SK-N-SH (cell line): ENCODE measurements at regions not wholly inside any gene's neighbourhood (a gene's known extent, or its start where the extent isn't known, plus 50 kb on each side); places are given as distances from the start of the nearest gene placed in this dataset.

Source experiments
- CHD2 ChIP-seq: fragments of 150-350 bp; IDR thresholded peaks from 2 replicates; pipeline ENCODE4 v1.6.1; 2018; ENCODE audit warnings: low read length; ENCODE audit not compliant: partially characterized antibody
- EP300 ChIP-seq, 2 experiments: IDR thresholded peaks; 2 replicates each; pipeline versions ENCODE4 v1.4.0 to v1.6.1; 2012; ENCODE audit warnings: borderline replicate concordance in 1 of 2, low read depth in 1 of 2, low read length in 1 of 2
- EZH2phosphoT487 ChIP-seq: fragments of 200-600 bp; sonication (generic); IDR thresholded peaks from 2 replicates; pipeline ENCODE4 v1.6.1; 2017; ENCODE audit warnings: low read depth, mixed run types, mild to moderate bottlenecking, antibody characterized with exemption, moderate library complexity, borderline replicate concordance
- FOXM1 ChIP-seq: IDR thresholded peaks from 2 replicates; pipeline ENCODE4 v1.4.0; 2012; ENCODE audit warnings: low read depth, mild to moderate bottlenecking
- RAD21 ChIP-seq: IDR thresholded peaks from 2 replicates; pipeline ENCODE4 v1.6.1; 2012; ENCODE audit warnings: mild to moderate bottlenecking, low read length
- TF ChIP-seq, protein P1 (sequence below): IDR thresholded peaks from 2 replicates; pipeline ENCODE4 v1.4.0; 2012; ENCODE audit warnings: low read depth, borderline replicate concordance

DNA sequence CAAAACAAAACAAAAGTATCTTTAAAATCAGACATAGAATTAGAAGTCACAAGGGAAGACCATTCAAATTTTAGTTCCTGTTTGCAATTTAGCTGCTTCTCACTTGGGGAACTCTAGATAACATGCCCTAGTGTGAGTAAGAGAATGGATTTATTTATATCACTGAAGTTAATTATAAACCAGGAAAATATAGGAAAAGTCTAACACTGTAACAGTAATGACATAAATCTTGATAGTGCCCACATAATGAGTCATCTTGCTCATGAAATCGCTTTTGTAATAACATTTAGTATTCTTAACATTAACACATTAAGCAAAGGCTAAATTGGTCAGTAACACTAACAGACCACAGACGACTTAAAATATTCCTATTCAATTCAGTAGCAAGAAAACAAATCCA, 710.7 kb downstream of the STPG2 start:
- TF ChIP-seq EZH2phosphoT487 (no peak), RAD21 (no peak), FOXM1 (no peak), CHD2 (no peak), EP300 (IDR thresholded peaks at IDR 0.05; ENCODE audit: borderline replicate concordance in 1 of 2, low read depth in 1 of 2, low read length in 1 of 2) (no peak)
- TF ChIP-seq, protein P1, sequence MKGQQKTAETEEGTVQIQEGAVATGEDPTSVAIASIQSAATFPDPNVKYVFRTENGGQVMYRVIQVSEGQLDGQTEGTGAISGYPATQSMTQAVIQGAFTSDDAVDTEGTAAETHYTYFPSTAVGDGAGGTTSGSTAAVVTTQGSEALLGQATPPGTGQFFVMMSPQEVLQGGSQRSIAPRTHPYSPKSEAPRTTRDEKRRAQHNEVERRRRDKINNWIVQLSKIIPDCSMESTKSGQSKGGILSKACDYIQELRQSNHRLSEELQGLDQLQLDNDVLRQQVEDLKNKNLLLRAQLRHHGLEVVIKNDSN = no peak
